ENCODE measurements at regions not wholly inside any gene's neighbourhood (a gene's known extent, or its start where the extent isn't known, plus 50 kb on each side); places are given as distances from the start of the nearest gene placed in this dataset.

GRCh38 chr6:76166874-76167273 is 94.4 kb upstream of the IMPG1 start:
- TF ChIP-seq EZH2 (IDR thresholded peaks at IDR 0.05; ENCODE audit: borderline replicate concordance, insufficient read depth, low read length, poor library complexity, severe bottlenecking) (no peak), POLR2AphosphoS5 (IDR thresholded peaks at IDR 0.05) (no peak), SMC3 (conservative IDR thresholded peaks at IDR 0.05; ENCODE audit: poor library complexity) (no peak), REST (IDR thresholded peaks at IDR 0.05; ENCODE audit: borderline replicate concordance) (no peak), TAF1 (IDR thresholded peaks at IDR 0.05; ENCODE audit: low read depth) (no peak), EP300 (conservative IDR thresholded peaks at IDR 0.05; ENCODE audit: poor library complexity, severe bottlenecking) (no peak), CTCF (IDR thresholded peaks at IDR 0.05; ENCODE audit: poor library complexity, severe bottlenecking) (no peak), MXI1 (conservative IDR thresholded peaks at IDR 0.05; ENCODE audit: poor library complexity, severe bottlenecking) (no peak), RAD21 (conservative IDR thresholded peaks at IDR 0.05) (no peak)
- H3K9me3 ChIP-seq (ENCODE audit: low read length), result no peaks in the 10 kb centered on the region
- no peaks in the 10 kb centered on the region for H3K27me3 ChIP-seq (ENCODE audit: insufficient read depth, low read depth, low read length)
- H3F3A ChIP-seq (ENCODE audit: insufficient read depth, low read length, poor library complexity, severe bottlenecking), result no peaks in the 10 kb centered on the region
- H2AFZ ChIP-seq (ENCODE audit: low read depth, low read length), result no peak overlapping the region
- no peak overlapping the region for H3K27ac ChIP-seq (ENCODE audit: low read length)
- H3K9me2 ChIP-seq (ENCODE audit: insufficient read depth, low read length), result no peaks in the 10 kb centered on the region
- H3K79me2 ChIP-seq (replicated peaks; ENCODE audit: insufficient read depth, low read length), result no peaks in the 10 kb centered on the region
- no peaks in the 10 kb centered on the region for H4K20me1 ChIP-seq (ENCODE audit: insufficient read depth)
- H3K9ac ChIP-seq (ENCODE audit: low read length), result no peak overlapping the region
- no peak overlapping the region for H3K4me3 ChIP-seq (ENCODE audit: low read length)
- no peak overlapping the region for H3K4me2 ChIP-seq (ENCODE audit: low read length)
- no peaks in the 10 kb centered on the region for H3K36me3 ChIP-seq (ENCODE audit: insufficient read depth, low read length)

GRCh38 chr6:76166297-76166696 is 93.8 kb upstream of the IMPG1 start:
- no peak overlapping the region for H3K4me2 ChIP-seq (ENCODE audit: low read length)
- no peak overlapping the region for H2AFZ ChIP-seq (ENCODE audit: low read depth, low read length)
- H3K27me3 ChIP-seq (ENCODE audit: insufficient read depth, low read depth, low read length), result no peaks in the 10 kb centered on the region
- H3K9ac ChIP-seq (ENCODE audit: low read length), result no peak overlapping the region
- TF ChIP-seq SMC3 (conservative IDR thresholded peaks at IDR 0.05; ENCODE audit: poor library complexity) (no peak), REST (IDR thresholded peaks at IDR 0.05; ENCODE audit: borderline replicate concordance) (no peak), MXI1 (conservative IDR thresholded peaks at IDR 0.05; ENCODE audit: poor library complexity, severe bottlenecking) (no peak), EZH2 (IDR thresholded peaks at IDR 0.05; ENCODE audit: borderline replicate concordance, insufficient read depth, low read length, poor library complexity, severe bottlenecking) (no peak), CTCF (IDR thresholded peaks at IDR 0.05; ENCODE audit: poor library complexity, severe bottlenecking) (no peak), TAF1 (IDR thresholded peaks at IDR 0.05; ENCODE audit: low read depth) (no peak), EP300 (conservative IDR thresholded peaks at IDR 0.05; ENCODE audit: poor library complexity, severe bottlenecking) (no peak), RAD21 (conservative IDR thresholded peaks at IDR 0.05) (no peak)
- H3K79me2 ChIP-seq (replicated peaks; ENCODE audit: insufficient read depth, low read length), result no peaks in the 10 kb centered on the region
- H3K27ac ChIP-seq (ENCODE audit: low read length), result no peak overlapping the region
- no peak overlapping the region for H3K4me3 ChIP-seq (ENCODE audit: low read length)
- H4K20me1 ChIP-seq (ENCODE audit: insufficient read depth), result no peaks in the 10 kb centered on the region
- no peaks in the 10 kb centered on the region for H3F3A ChIP-seq (ENCODE audit: insufficient read depth, low read length, poor library complexity, severe bottlenecking)
- H3K9me3 ChIP-seq (ENCODE audit: low read length), result no peaks in the 10 kb centered on the region
- no peaks in the 10 kb centered on the region for H3K36me3 ChIP-seq (ENCODE audit: insufficient read depth, low read length)
- no peaks in the 10 kb centered on the region for H3K9me2 ChIP-seq (ENCODE audit: insufficient read depth, low read length)
